HCT116 (cell line): ENCODE measurements at regions not wholly inside any gene's neighbourhood (a gene's known extent, or its start where the extent isn't known, plus 50 kb on each side); places are given as distances from the start of the nearest gene placed in this dataset.

Experiments used
- ATAC-seq: fragments of 200-7000 bp; cut with Tn5 transposase; 2 replicates; pipeline ENCODE4 v1.9.1; 2020; ENCODE audit warnings: mild to moderate bottlenecking, moderate library complexity
- BruUV-seq: library from RNA; stranded (reverse); fragments of 400-500 nt; replicated peaks from 2 replicates; lab custom pipeline; 2021; lab: Mats Ljungman, UMichigan
- CTCF ChIA-PET: fragments of 300-600 bp; sonication (Branson Sonifier 250); formaldehyde crosslinking; loops from one replicate; lab custom pipeline; 2021; ENCODE audit warnings: antibody characterized with exemption; lab: Charles Lee
- POLR2A ChIA-PET: fragments of 300-600, 350-600 bp; sonication (Branson Sonifier 250); formaldehyde crosslinking; loops from one replicate; lab custom pipeline; 2021; ENCODE audit warnings: antibody characterized with exemption; lab: Charles Lee
- RAD21 ChIA-PET, 2 experiments: fragments of 300-600 bp; sonication (Branson Sonifier 250); formaldehyde crosslinking; loops; one replicate each; lab custom pipeline; 2023; ENCODE audit warnings: low total read pairs in 2 of 2; ENCODE audit not compliant: uncharacterized antibody in 2 of 2, unreplicated experiment in 2 of 2, low non-redundant PET in 1 of 2; lab: Charles Lee
- DNase-seq: peaks from one replicate; pipeline ENCODE4 v3.0.0-alpha.2; 2010; ENCODE audit warnings: low read depth, low spot score
- H2AFZ ChIP-seq: fragments of 200-600 bp; shearing (Covaris generic), sonication (generic); 2 replicates; pipeline ENCODE4 v1.6.1; 2017; ENCODE audit warnings: low read depth, mixed run types, mixed read lengths, antibody characterized with exemption, low read length; ENCODE audit not compliant: poor library complexity, severe bottlenecking
- H3K27ac ChIP-seq: 2 replicates; pipeline ENCODE4 v1.5.1; 2012; ENCODE audit warnings: low read depth, low read length
- H3K27me3 ChIP-seq: fragments of 200-600 bp; sonication (generic); 2 replicates; pipeline ENCODE4 v1.6.1; 2016; ENCODE audit warnings: mixed run types, low read length, mixed read lengths; ENCODE audit not compliant: insufficient read depth
- H3K36me3 ChIP-seq, 2 experiments: fragments of 200-500 bp in 1 of 2; fragments of 200-600 bp in 1 of 2; sonication (Bioruptor generic) in 1 of 2; sonication (generic) in 1 of 2; 2 replicates each; pipeline versions ENCODE4 v1.5.1 to v1.6.1; 2014 to 2016; ENCODE audit warnings: low read length in 2 of 2, inconsistent platforms in 1 of 2, mixed read lengths in 1 of 2, mixed run types in 1 of 2; ENCODE audit not compliant: insufficient read depth in 2 of 2, control insufficient read depth in 1 of 2
- H3K4me1 ChIP-seq, 2 experiments: fragments of 200-600 bp in 1 of 2; sonication (generic) in 1 of 2; 2 replicates each; pipeline versions ENCODE4 v1.5.1 to v1.6.1; 2012 to 2017; ENCODE audit warnings: low read length in 2 of 2, inconsistent platforms in 1 of 2, mild to moderate bottlenecking in 1 of 2, mixed read lengths in 1 of 2, mixed run types in 1 of 2, moderate library complexity in 1 of 2; ENCODE audit not compliant: insufficient read depth in 2 of 2, control insufficient read depth in 1 of 2
- H3K4me2 ChIP-seq: fragments of 200-600 bp; sonication (generic); 2 replicates; pipeline ENCODE4 v1.6.1; 2017; ENCODE audit warnings: mixed run types, low read length, mixed read lengths
- H3K4me3 ChIP-seq, 2 experiments: fragments of 200-600 bp in 1 of 2; sonication (generic) in 1 of 2; replicated peaks in 1 of 2; 2 replicates each; pipeline ENCODE4 v1.5.1; 2011 to 2016; ENCODE audit warnings: low read length in 2 of 2, control low read depth in 1 of 2, low read depth in 1 of 2, mild to moderate bottlenecking in 1 of 2, mixed read lengths in 1 of 2, mixed run types in 1 of 2
- H3K79me2 ChIP-seq: fragments of 200-600 bp; sonication (generic); 2 replicates; pipeline ENCODE4 v1.6.1; 2017; ENCODE audit warnings: mild to moderate bottlenecking, mixed run types, low read length, moderate library complexity, mixed read lengths; ENCODE audit not compliant: insufficient read depth
- H3K9ac ChIP-seq: fragments of 200-600 bp; sonication (generic); 2 replicates; pipeline ENCODE4 v1.6.1; 2016; ENCODE audit warnings: low read length, mixed read lengths
- H3K9me2 ChIP-seq: fragments of 200-600 bp; sonication (generic), shearing (Covaris generic); 2 replicates; pipeline ENCODE4 v1.6.1; 2017; ENCODE audit warnings: mixed run types, mild to moderate bottlenecking, moderate library complexity; ENCODE audit not compliant: insufficient read depth
- H3K9me3 ChIP-seq, 2 experiments: fragments of 200-500 bp in 1 of 2; fragments of 200-600 bp in 1 of 2; sonication (Bioruptor generic) in 1 of 2; sonication (generic) in 1 of 2; 2 replicates each; pipeline ENCODE4 v1.6.1; 2014 to 2017; ENCODE audit warnings: low read length in 2 of 2, mixed read lengths in 2 of 2, inconsistent platforms in 1 of 2, low read depth in 1 of 2, mild to moderate bottlenecking in 1 of 2, mixed run types in 1 of 2, moderate library complexity in 1 of 2; ENCODE audit not compliant: control insufficient read depth in 1 of 2, insufficient read depth in 1 of 2
- H4K20me1 ChIP-seq: fragments of 200-600 bp; sonication (generic), shearing (Covaris generic); 2 replicates; pipeline ENCODE4 v1.6.1; 2017; ENCODE audit warnings: mixed run types, mild to moderate bottlenecking, moderate library complexity; ENCODE audit not compliant: insufficient read depth
- CBX3 ChIP-seq: IDR thresholded peaks from 2 replicates; pipeline ENCODE4 v1.6.1; 2012; ENCODE audit warnings: low read depth
- CEBPB ChIP-seq: IDR thresholded peaks from 2 replicates; pipeline ENCODE4 v1.6.1; 2012; ENCODE audit warnings: low read depth
- EZH2 ChIP-seq: fragments of 200-600 bp; sonication (generic); IDR thresholded peaks from 2 replicates; pipeline ENCODE4 v1.6.1; 2017; ENCODE audit warnings: antibody characterized with exemption, mixed run types
- EZH2phosphoT487 ChIP-seq: fragments of 200-600 bp; IDR thresholded peaks from 2 replicates; pipeline ENCODE4 v1.6.1; 2018; ENCODE audit warnings: antibody characterized with exemption, borderline replicate concordance
- FOSL1 ChIP-seq: IDR thresholded peaks from 2 replicates; pipeline ENCODE4 v1.6.1; 2012; ENCODE audit warnings: low read depth
- POLR2A ChIP-seq: IDR thresholded peaks from 2 replicates; pipeline ENCODE4 v1.7.0; 2011; ENCODE audit warnings: borderline replicate concordance; ENCODE audit not compliant: insufficient read depth, insufficient read length; ENCODE audit errors: extremely low read depth
- REST ChIP-seq: IDR thresholded peaks from 2 replicates; pipeline ENCODE4 v1.6.1; 2012; ENCODE audit warnings: low read depth
- SP1 ChIP-seq: IDR thresholded peaks from 2 replicates; pipeline ENCODE4 v1.6.1; 2012; ENCODE audit warnings: low read depth
- SRF ChIP-seq: IDR thresholded peaks from 2 replicates; pipeline ENCODE4 v1.6.1; 2012; ENCODE audit warnings: low read depth
- TCF7L2 ChIP-seq: IDR thresholded peaks from 2 replicates; pipeline ENCODE4 v1.7.0; 2011; ENCODE audit warnings: borderline replicate concordance, inconsistent platforms; ENCODE audit not compliant: insufficient read depth, insufficient read length; ENCODE audit errors: extremely low read depth
- YY1 ChIP-seq: IDR thresholded peaks from 2 replicates; pipeline ENCODE4 v1.6.1; 2011; ENCODE audit warnings: low read length, low read depth, moderate library complexity, mild to moderate bottlenecking; ENCODE audit not compliant: insufficient replicate concordance; ENCODE audit errors: extremely low read depth
- ZNF274 ChIP-seq: fragments of 200-500 bp; sonication (Bioruptor generic); IDR thresholded peaks from 2 replicates; pipeline ENCODE4 v1.6.1; 2014; ENCODE audit warnings: mild to moderate bottlenecking, low read depth, low read length, inconsistent platforms
- intact Hi-C: fragments of 100-400 bp; cut with micrococcal nuclease; formaldehyde crosslinking; loops from 2 replicates; pipeline ENCODE4 v1.10.0; 2022

GRCh38 chr3:88960019-88960418 lies 147.4 kb upstream of the EPHA3 start:
- RAD21 ChIA-PET, result no interaction called here
- TF ChIP-seq CBX3 (no peak), SRF (no peak), ZNF274 (no peak), FOSL1 (no peak)
- Histone ChIP-seq H3K9me2 (no peaks in the 10 kb centered on the region), H3K9me3 (peaks cover 7 to 15% of the 10 kb centered on the region in 2 experiments; a peak in 2 of 4 replicates), H3K4me1 (no peaks in the 10 kb centered on the region), H3K9ac (no peak overlapping the region), H3K27ac (no peak overlapping the region), H3K4me2 (no peak overlapping the region), H3K79me2 (no peaks in the 10 kb centered on the region), H3K27me3 (no peaks in the 10 kb centered on the region), H3K36me3 (no peaks in the 10 kb centered on the region), H3K4me3 (no peak overlapping the region), H4K20me1 (no peaks in the 10 kb centered on the region), H2AFZ (no peak overlapping the region)
- intact Hi-C loops, result no loop called here
- DNase-seq (no peak), ATAC-seq (no peak)
- BruUV-seq, result no TSS peak
- CTCF ChIA-PET, result no interaction called here
- POLR2A ChIA-PET, result no interaction called here

- DNase-seq, result no peak
- Histone ChIP-seq H3K4me3 (no peak overlapping the region), H3K4me1 (no peaks in the 10 kb centered on the region)
- POLR2A ChIA-PET, result no interaction called here
- TF ChIP-seq CEBPB, result no peak
- no peak for TF ChIP-seq EZH2
- TF ChIP-seq POLR2A, result no peak
- no peak for TF ChIP-seq SP1
- TF ChIP-seq SRF, result no peak
- no peak for TF ChIP-seq EZH2phosphoT487
- no peak for TF ChIP-seq YY1
- TF ChIP-seq REST, result no peak
- no peak for TF ChIP-seq CBX3
- no peak for TF ChIP-seq FOSL1
- no peak for TF ChIP-seq TCF7L2
- TF ChIP-seq, all 23 proteins: peak for 0
- Histone ChIP-seq H3K79me2 (no peaks in the 10 kb centered on the region), H4K20me1 (no peaks in the 10 kb centered on the region), H3K9me3 (peaks cover 14 to 17% of the 10 kb centered on the region in 2 experiments; a peak in 2 of 4 replicates), H2AFZ (no peak overlapping the region), H3K9ac (no peak overlapping the region), H3K9me2 (no peaks in the 10 kb centered on the region), H3K4me2 (no peak overlapping the region), H3K27ac (no peak overlapping the region), H3K36me3 (no peaks in the 10 kb centered on the region), H3K27me3 (no peaks in the 10 kb centered on the region)
- intact Hi-C loops, result no loop called here
- ChIA-PET RAD21 (no interaction called here), CTCF (no interaction called here)
- no TSS peak for BruUV-seq
- ATAC-seq, result no peak
These were observed 144.4 kb upstream of the EPHA3 start for GRCh38 chr3:88963003-88963402.
